HepG2 (cell line): ENCODE measurements at regions not wholly inside any gene's neighbourhood (a gene's known extent, or its start where the extent isn't known, plus 50 kb on each side); places are given as distances from the start of the nearest gene placed in this dataset.

Experiments used
- ATAC-seq: fragments of 200-7000 bp; cut with Tn5 transposase; 3 replicates; pipeline ENCODE4 v1.9.1; 2020; ENCODE audit warnings: mild to moderate bottlenecking, moderate library complexity
- BruUV-seq: library from RNA; stranded (reverse); fragments of 400-500 nt; replicated peaks from 2 replicates; lab custom pipeline; 2021; lab: Mats Ljungman, UMichigan
- CTCF ChIA-PET: fragments of 300-600 bp; formaldehyde crosslinking; extraction: SDS; loops from one replicate; lab custom pipeline; 2021; ENCODE audit warnings: low total read pairs, inconsistent platforms, low intra/inter-chr PET ratio; lab: Yijun Ruan, JAX
- POLR2A ChIA-PET: fragments of 350-600 bp; sonication (Branson Sonifier 250); formaldehyde crosslinking; loops from one replicate; lab custom pipeline; 2020; ENCODE audit warnings: antibody characterized with exemption, inconsistent platforms; lab: Yijun Ruan, JAX
- DNase-seq: peaks from one replicate; pipeline ENCODE4 v3.0.0-alpha.2; 2015; ENCODE audit warnings: low spot score
- FAIRE-seq: peaks from 3 replicates; lab custom pipeline; 2011; peaks lifted over from hg19 to GRCh38; lab: Jason Lieb, UNC
- H2AFZ ChIP-seq: one replicate; pipeline ENCODE4 v1.6.1; 2011; ENCODE audit warnings: low read length, inconsistent platforms
- H3K27ac ChIP-seq: fragments of 300-600 bp; 3 replicates; pipeline ENCODE4 v1.8.0; 2011; ENCODE audit warnings: mixed run types, mild to moderate bottlenecking, mixed read lengths, low read length, inconsistent platforms; ENCODE audit not compliant: insufficient read depth; ENCODE audit errors: extremely low read length
- H3K27me3 ChIP-seq, 2 experiments: fragments of 200-600 bp in 1 of 2; 2 replicates in 1 of 2; 3 replicates in 1 of 2; pipeline versions ENCODE4 v1.6.0 to v1.8.0; 2011; ENCODE audit warnings: low read length in 2 of 2, mild to moderate bottlenecking in 2 of 2, moderate library complexity in 2 of 2, inconsistent platforms in 1 of 2; ENCODE audit not compliant: insufficient read depth in 2 of 2, control insufficient read depth in 1 of 2
- H3K36me3 ChIP-seq, 2 experiments: fragments of 200-600 bp in 1 of 2; replicated peaks in 1 of 2; 2 replicates in 1 of 2; 3 replicates in 1 of 2; pipeline versions ENCODE4 v1.5.1 to v1.8.0; 2011; ENCODE audit warnings: low read length in 2 of 2, inconsistent platforms in 1 of 2; ENCODE audit not compliant: insufficient read depth in 2 of 2, control insufficient read depth in 1 of 2
- H3K4me1 ChIP-seq: 2 replicates; pipeline ENCODE4 v1.5.1; 2012; ENCODE audit warnings: low read length, inconsistent platforms; ENCODE audit not compliant: insufficient read depth
- H3K4me2 ChIP-seq: 2 replicates; pipeline ENCODE4 v1.6.0; 2011; ENCODE audit warnings: low read depth, low read length, inconsistent platforms
- H3K4me3 ChIP-seq, 3 experiments: fragments of 200-600 bp in 1 of 3; sonication (generic), shearing (Covaris generic) in 1 of 3; replicated peaks in 1 of 3; 2 replicates each; pipeline ENCODE4 v1.5.1; 2011 to 2016; ENCODE audit warnings: low read length in 3 of 3, inconsistent platforms in 2 of 3, low read depth in 2 of 3, mild to moderate bottlenecking in 2 of 3, control low read depth in 1 of 3, mixed read lengths in 1 of 3; ENCODE audit not compliant: insufficient read depth in 1 of 3
- H3K79me2 ChIP-seq: one replicate; pipeline ENCODE4 v1.6.1; 2011; ENCODE audit warnings: low read length, inconsistent platforms; ENCODE audit not compliant: insufficient read depth
- H3K9ac ChIP-seq: 2 replicates; pipeline ENCODE4 v1.6.0; 2011; ENCODE audit warnings: mild to moderate bottlenecking, low read depth, low read length, inconsistent platforms; ENCODE audit not compliant: insufficient read depth
- H3K9me3 ChIP-seq: 2 replicates; pipeline ENCODE4 v1.5.1; 2012; ENCODE audit warnings: mild to moderate bottlenecking, low read length
- H4K20me1 ChIP-seq: 2 replicates; pipeline ENCODE4 v1.6.0; 2011; ENCODE audit warnings: inconsistent platforms, mild to moderate bottlenecking, low read length, moderate library complexity; ENCODE audit not compliant: insufficient read depth
- CC2D1A ChIP-seq: sonication (generic); formaldehyde crosslinking; IDR thresholded peaks from 2 replicates; pipeline ENCODE4 v1.8.1; 2023; ENCODE audit warnings: mild to moderate bottlenecking, missing genetic modification reagents
- EEA1 ChIP-seq: sonication (generic); formaldehyde crosslinking; IDR thresholded peaks from 2 replicates; pipeline ENCODE4 v1.5.1; 2020; ENCODE audit warnings: mild to moderate bottlenecking, missing genetic modification reagents, borderline replicate concordance
- ETV6 ChIP-seq: sonication (generic); formaldehyde crosslinking; conservative IDR thresholded peaks from 2 replicates; pipeline ENCODE4 v1.4.0; 2020; ENCODE audit warnings: missing genetic modification reagents
- FOSL1 ChIP-seq: sonication (generic); formaldehyde crosslinking; IDR thresholded peaks from 2 replicates; pipeline ENCODE4 v1.9.0; 2021; ENCODE audit warnings: missing genetic modification reagents, borderline replicate concordance
- FOXJ3 ChIP-seq: sonication (generic); formaldehyde crosslinking; IDR thresholded peaks from 2 replicates; pipeline ENCODE4 v1.4.0; 2020; ENCODE audit warnings: missing genetic modification reagents, mild to moderate bottlenecking, borderline replicate concordance
- PAX8 ChIP-seq: sonication (generic); formaldehyde crosslinking; IDR thresholded peaks from 2 replicates; pipeline ENCODE4 v1.8.0; 2022; ENCODE audit warnings: mild to moderate bottlenecking, missing genetic modification reagents, borderline replicate concordance
- PHF5A ChIP-seq: IDR thresholded peaks from one replicate; pipeline ENCODE4 v1.6.1; 2018; ENCODE audit warnings: low read depth, missing genetic modification reagents; ENCODE audit not compliant: unreplicated experiment
- POLR2AphosphoS2 ChIP-seq: IDR thresholded peaks from 2 replicates; pipeline ENCODE4 v1.6.1; 2011; ENCODE audit warnings: low read depth, low read length, improper control_type of control experiment
- SIX1 ChIP-seq: sonication (generic); formaldehyde crosslinking; IDR thresholded peaks from 2 replicates; pipeline ENCODE4 v1.4.0; 2020; ENCODE audit warnings: missing genetic modification reagents, borderline replicate concordance
- SMAD3 ChIP-seq: sonication (generic); formaldehyde crosslinking; IDR thresholded peaks from 2 replicates; pipeline ENCODE4 v1.4.0; 2020; ENCODE audit warnings: missing genetic modification reagents
- SOX5 ChIP-seq: IDR thresholded peaks from 2 replicates; pipeline ENCODE4 v1.6.1; 2016; ENCODE audit warnings: borderline replicate concordance
- TBX2 ChIP-seq: sonication (generic); formaldehyde crosslinking; IDR thresholded peaks from 2 replicates; pipeline ENCODE4 v1.5.0; 2020; ENCODE audit warnings: missing genetic modification reagents, mild to moderate bottlenecking, borderline replicate concordance
- ZNF180 ChIP-seq: sonication (generic); formaldehyde crosslinking; IDR thresholded peaks from 2 replicates; pipeline ENCODE4 v1.4.0; 2020; ENCODE audit warnings: low read depth, missing genetic modification reagents, borderline replicate concordance
- ZNF629 ChIP-seq: sonication (generic); formaldehyde crosslinking; conservative IDR thresholded peaks from 2 replicates; pipeline ENCODE4 v1.5.0; 2020; ENCODE audit warnings: missing genetic modification reagents
- WGBS: methylation state at CpG from one replicate; pipeline ENCODE4 v1.1.6; 2017; ENCODE audit warnings: low lambda C conversion rate; 5-methylcytosine and 5-hydroxymethylcytosine counted together
- in situ Hi-C: cut with HindIII; loops from 2 replicates; pipeline ENCODE4 v1.10.0; 2017; ENCODE audit warnings: low pct_unique_long_range_greater_than_20kb; ENCODE audit not compliant: extremely low pct_ligation_motif_present
- intact Hi-C: fragments of 100-400 bp; cut with micrococcal nuclease; formaldehyde crosslinking; loops from one replicate; pipeline ENCODE4 v1.10.0; 2022; ENCODE audit not compliant: unreplicated experiment
- TF ChIP-seq, protein P1 (sequence below): sonication (generic); formaldehyde crosslinking; IDR thresholded peaks from 2 replicates; pipeline ENCODE4 v1.4.0; 2020; ENCODE audit warnings: missing genetic modification reagents, borderline replicate concordance

DNA sequence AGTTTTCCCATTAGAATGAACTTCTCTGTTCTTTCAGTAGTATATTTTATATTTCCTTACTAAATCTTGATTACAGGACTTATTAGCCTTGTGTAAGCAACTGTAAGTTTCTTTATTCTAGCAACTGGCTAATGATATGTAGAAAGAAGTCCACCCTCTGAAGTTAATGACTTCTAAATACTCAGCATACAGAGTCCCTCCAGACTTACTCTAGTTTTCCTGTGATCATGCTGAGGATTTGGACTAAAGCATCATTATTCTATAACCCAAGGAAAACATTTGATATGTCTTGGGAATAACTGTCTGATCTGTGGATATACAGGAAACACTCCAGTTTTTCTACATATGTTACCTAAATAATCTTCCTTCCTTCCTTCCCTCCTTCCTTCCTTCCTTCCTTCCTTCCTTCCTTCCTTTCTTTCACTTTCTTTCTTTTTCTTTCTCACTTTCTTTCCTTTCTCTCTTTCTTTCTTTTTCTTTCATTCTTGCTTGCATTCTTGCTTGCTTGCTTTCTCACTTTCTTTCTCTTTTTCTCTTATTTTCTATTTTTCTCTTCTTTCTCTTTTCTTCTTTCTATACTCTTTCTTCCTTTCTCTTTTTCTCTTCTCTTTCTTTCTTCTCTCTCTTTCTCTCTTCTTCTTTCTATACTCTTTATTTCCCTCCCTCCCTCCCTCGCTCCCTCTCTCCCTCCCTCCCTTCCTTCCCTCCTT, 297.6 kb upstream of the MTPN start:
- in situ Hi-C loops = no loop called here
- 2% methylated on average over 1 of the region's 1 CpG for WGBS
- Histone ChIP-seq H4K20me1 (no peaks in the 10 kb centered on the region), H3K9ac (no peak overlapping the region), H3K9me3 (no peaks in the 10 kb centered on the region), H3K4me3 (no peak overlapping the region), H3K27me3 (no peaks in the 10 kb centered on the region), H3K4me2 (no peak overlapping the region), H3K4me1 (no peaks in the 10 kb centered on the region), H3K27ac (no peak overlapping the region), H3K79me2 (no peaks in the 10 kb centered on the region), H2AFZ (no peak overlapping the region), H3K36me3 (no peaks in the 10 kb centered on the region)
- ChIA-PET CTCF (no interaction called here), POLR2A (no interaction called here)
- TF ChIP-seq FOXJ3 (CRISPR knock-in tag) (no peak), FOSL1 (CRISPR knock-in tag) (no peak), ETV6 (no peak)
- ATAC-seq = no peak
- intact Hi-C loops = no loop called here
- FAIRE-seq = no peak
- no TSS peak for BruUV-seq
- no peak for DNase-seq

DNA sequence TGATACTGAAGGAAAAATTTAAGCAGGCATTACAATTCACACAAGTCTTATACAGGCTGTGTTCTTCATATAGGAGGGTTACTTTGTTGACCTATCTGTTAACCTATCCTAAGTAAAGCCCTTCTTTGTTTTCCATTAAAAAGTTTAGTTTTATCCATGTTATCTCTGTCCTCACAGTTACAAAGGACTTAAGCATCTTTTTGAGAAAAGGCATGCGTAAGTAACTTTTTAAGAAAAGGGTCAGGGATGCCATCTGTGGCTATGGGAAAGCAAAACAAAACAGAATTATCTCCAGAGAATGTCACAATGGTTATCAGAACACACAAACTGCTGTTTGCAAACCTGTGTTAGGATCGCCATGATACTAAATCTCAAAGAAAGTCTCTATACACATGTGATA, 295.8 kb upstream of the MTPN start:
- Histone ChIP-seq H3K4me1 (no peaks in the 10 kb centered on the region), H3K9ac (no peak overlapping the region), H3K36me3 (no peaks in the 10 kb centered on the region), H3K4me3 (no peak overlapping the region), H3K27me3 (no peaks in the 10 kb centered on the region), H3K79me2 (no peaks in the 10 kb centered on the region), H2AFZ (no peak overlapping the region), H4K20me1 (no peaks in the 10 kb centered on the region), H3K9me3 (no peaks in the 10 kb centered on the region), H3K27ac (no peak overlapping the region), H3K4me2 (no peak overlapping the region)
- DNase-seq (no peak), FAIRE-seq (no peak), ATAC-seq (no peak)
- CTCF ChIA-PET = no interaction called here
- POLR2A ChIA-PET = no interaction called here
- WGBS = 3% methylated on average over 2 of the region's 2 CpGs
- TF ChIP-seq, protein P1, sequence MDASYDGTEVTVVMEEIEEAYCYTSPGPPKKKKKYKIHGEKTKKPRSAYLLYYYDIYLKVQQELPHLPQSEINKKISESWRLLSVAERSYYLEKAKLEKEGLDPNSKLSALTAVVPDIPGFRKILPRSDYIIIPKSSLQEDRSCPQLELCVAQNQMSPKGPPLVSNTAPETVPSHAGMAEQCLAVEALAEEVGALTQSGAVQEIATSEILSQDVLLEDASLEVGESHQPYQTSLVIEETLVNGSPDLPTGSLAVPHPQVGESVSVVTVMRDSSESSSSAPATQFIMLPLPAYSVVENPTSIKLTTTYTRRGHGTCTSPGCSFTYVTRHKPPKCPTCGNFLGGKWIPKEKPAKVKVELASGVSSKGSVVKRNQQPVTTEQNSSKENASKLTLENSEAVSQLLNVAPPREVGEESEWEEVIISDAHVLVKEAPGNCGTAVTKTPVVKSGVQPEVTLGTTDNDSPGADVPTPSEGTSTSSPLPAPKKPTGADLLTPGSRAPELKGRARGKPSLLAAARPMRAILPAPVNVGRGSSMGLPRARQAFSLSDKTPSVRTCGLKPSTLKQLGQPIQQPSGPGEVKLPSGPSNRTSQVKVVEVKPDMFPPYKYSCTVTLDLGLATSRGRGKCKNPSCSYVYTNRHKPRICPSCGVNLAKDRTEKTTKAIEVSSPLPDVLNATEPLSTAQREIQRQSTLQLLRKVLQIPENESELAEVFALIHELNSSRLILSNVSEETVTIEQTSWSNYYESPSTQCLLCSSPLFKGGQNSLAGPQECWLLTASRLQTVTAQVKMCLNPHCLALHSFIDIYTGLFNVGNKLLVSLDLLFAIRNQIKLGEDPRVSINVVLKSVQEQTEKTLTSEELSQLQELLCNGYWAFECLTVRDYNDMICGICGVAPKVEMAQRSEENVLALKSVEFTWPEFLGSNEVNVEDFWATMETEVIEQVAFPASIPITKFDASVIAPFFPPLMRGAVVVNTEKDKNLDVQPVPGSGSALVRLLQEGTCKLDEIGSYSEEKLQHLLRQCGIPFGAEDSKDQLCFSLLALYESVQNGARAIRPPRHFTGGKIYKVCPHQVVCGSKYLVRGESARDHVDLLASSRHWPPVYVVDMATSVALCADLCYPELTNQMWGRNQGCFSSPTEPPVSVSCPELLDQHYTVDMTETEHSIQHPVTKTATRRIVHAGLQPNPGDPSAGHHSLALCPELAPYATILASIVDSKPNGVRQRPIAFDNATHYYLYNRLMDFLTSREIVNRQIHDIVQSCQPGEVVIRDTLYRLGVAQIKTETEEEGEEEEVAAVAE = no peak
- TF ChIP-seq SIX1 (CRISPR knock-in tag) (no peak), TBX2 (CRISPR knock-in tag) (no peak), CC2D1A (no peak), PHF5A (CRISPR knock-in tag) (no peak), POLR2AphosphoS2 (no peak), EEA1 (CRISPR knock-in tag) (no peak), SMAD3 (no peak), SOX5 (CRISPR knock-in tag) (no peak), PAX8 (CRISPR knock-in tag) (no peak), ZNF180 (CRISPR knock-in tag) (no peak), ZNF629 (no peak)
- no TSS peak for BruUV-seq
- in situ Hi-C loops (no loop called here), intact Hi-C loops (no loop called here)
